SIG-M5 (cell line): ENCODE measurements at regions not wholly inside any gene's neighbourhood (a gene's known extent, or its start where the extent isn't known, plus 50 kb on each side); places are given as distances from the start of the nearest gene placed in this dataset.

Experiments used
- DNase-seq: peaks from one replicate; lab custom pipeline; 2025; lab: John Stamatoyannopoulos, UW

DNA sequence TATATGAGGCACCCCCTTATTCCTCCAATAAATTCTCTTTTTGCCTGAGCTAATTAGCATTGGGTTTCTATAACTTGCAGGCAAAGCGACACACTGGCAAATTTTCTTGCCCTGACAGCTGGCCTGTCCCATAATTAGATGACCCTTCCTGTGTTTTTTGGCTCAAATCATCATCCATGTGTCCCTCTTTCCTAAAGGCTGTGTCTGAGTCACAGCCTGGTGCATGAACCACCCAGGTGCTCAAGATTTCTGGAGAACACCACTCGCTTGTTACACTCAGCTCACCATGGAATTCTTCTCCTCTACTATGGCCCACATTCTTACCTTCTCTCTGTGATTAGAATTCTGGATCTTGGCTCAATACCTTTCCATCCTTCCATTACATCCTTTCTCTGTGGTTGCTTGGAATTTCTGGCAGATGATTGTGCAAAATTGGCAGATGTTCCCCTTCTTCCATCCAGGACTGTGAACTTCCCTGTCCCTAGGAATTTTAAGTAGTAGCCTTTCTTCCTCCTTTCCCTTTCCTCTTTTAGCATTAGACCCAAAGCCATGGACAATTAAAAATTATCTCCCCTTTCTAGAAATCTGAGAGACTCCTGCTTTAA is 116.0 kb upstream of the ANKRD1 start:
- DNase-seq = no peak

GRCh38 chr10:91038971-91039370 is 118.1 kb upstream of the ANKRD1 start:
- DNase-seq = no peak

DNA sequence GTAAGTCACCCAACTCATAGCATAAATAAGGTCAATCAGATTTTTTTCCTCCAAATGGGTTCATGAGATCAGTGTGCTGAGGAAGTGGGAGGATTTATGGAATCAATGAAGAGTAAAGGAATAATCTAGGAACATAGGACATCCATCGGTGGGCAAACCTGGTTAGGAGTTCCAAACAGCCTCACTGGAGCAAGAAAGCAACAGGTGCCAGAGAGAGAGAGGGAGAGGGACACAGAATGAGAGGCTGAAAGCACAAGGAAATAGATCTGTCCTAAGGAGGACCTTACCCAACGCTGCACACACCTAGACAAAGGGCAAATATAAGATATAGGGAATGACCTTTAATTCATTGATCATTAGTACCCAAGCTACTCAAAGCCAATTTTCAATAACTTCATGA is 119.5 kb upstream of the ANKRD1 start:
- DNase-seq = no peak

- DNase-seq = no peak
Observed at GRCh38 chr10:91042069-91042468, 121.2 kb upstream of the ANKRD1 start.

DNA sequence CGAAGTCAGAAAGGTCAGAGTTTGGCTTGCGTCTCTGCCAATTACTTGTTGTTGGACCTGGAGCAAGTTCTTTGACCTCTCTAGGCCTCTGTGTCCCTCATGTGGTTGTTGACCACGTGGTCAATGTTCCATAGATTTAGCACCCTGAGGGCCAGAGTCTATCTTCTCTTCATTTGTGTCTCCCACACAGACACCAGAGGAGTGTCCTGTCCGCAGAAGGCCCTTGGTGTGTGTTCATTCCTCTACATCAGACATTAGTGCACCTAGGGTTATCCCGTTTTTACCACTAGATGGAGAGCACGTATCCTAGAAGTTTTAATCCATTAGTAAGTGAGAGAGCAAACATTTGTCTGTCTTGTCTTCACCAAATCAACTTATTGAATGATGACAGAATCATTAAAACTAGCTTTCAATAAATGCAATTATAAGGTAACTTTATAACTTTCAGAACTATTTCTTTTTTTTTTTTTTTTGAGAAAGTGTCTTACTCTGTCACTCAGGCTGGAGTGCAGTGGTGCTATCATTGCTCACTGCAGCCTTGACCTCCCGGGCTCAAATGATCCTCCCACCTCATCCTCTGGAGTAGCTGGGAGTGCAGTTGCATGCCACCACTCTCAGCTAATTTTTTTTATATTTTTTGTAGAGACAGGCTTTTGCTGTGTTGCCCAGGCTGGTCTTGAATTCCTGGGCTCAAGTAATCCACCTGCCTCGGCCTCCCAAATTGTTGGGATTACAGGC is 122.5 kb upstream of the ANKRD1 start:
- DNase-seq = no peak

DNA sequence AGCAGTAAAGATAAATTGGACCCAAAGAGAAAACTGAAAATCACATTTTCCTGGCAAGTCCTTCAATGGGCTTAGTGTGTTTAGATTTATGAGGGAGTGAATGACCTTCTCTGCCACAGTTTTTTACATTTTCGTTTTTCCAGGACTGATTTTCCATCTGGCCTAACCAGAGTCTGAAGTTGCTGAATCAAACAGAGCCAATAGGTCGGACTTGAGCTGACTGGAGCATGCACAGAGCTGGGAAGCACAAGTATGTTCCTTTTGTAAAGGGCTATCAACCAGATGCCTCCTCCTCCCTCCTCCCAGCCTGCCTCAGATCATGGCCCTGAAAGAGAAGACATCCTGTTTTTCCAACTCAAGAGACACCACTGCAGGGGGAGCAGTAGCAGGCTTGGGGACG is 126.0 kb upstream of the ANKRD1 start:
- DNase-seq = no peak

- DNase-seq = no peak
Observed at GRCh38 chr10:91048380-91048779, 127.5 kb upstream of the ANKRD1 start.

DNA sequence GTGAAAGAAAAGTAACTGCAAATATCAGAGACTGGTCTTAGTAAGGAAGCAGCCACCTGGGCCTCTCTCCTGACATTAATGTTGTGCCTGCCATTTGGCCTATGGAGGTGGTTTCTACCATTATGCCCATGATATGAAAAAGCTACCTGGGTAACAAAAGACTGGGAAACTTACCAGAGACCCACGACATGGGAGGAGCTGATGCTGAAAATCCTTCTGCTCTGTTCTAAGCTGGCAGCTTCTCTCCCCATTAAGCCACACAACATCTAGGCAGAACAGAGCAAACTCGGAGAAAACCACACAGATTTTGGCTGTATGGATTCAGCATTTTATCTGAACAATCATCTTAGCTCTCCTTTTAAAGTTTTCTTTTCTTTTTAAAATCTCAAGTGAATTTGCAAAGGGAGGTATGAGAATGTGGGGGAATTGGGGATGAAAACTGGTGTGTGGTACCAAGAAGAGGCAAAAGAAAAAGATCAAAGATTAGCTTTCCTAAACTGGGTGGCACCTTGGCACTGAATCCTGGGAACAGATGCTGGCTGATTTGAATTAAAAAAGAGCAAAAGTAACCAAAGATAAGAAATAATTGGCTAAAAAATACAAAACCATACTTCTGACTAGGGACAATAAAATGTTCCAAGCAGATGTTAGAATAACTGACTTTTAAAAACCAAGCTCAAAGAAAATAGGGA is 128.6 kb upstream of the ANKRD1 start:
- DNase-seq = no peak

GRCh38 chr10:91049988-91050360 is 129.1 kb upstream of the ANKRD1 start:
- no peak for DNase-seq

- DNase-seq = no peak
Observed at GRCh38 chr10:91050371-91051034, 129.6 kb upstream of the ANKRD1 start.

GRCh38 chr10:91051829-91052228 is 130.9 kb upstream of the ANKRD1 start:
- DNase-seq = no peak

GRCh38 chr10:91054325-91054724 is 133.4 kb upstream of the ANKRD1 start:
- no peak for DNase-seq

GRCh38 chr10:91061187-91061586 is 140.3 kb upstream of the ANKRD1 start:
- no peak for DNase-seq

GRCh38 chr10:91061608-91062007 is 140.7 kb upstream of the ANKRD1 start:
- DNase-seq = no peak

- no peak for DNase-seq
Observed at GRCh38 chr10:91062091-91062490, 141.2 kb upstream of the ANKRD1 start.

DNA sequence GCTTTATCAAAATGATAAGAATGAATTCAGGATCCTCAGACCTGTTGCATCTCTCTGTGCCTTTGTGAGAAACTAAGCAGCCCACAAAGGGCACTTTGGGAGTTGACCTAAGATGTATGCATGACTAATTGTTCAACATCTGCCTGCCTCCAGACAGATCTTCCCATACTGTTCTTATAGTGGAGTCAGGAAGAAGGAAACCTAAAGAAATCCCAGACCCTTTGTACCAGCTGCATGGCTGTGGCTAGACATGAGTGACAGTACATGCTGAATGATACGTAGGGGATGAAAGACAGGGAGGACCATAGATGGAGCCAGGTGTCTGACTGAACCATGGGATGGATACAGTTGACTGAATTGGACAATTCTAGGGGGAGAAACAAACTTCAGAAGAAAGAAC is 148.7 kb upstream of the PCGF5 start:
- no peak for DNase-seq

DNA sequence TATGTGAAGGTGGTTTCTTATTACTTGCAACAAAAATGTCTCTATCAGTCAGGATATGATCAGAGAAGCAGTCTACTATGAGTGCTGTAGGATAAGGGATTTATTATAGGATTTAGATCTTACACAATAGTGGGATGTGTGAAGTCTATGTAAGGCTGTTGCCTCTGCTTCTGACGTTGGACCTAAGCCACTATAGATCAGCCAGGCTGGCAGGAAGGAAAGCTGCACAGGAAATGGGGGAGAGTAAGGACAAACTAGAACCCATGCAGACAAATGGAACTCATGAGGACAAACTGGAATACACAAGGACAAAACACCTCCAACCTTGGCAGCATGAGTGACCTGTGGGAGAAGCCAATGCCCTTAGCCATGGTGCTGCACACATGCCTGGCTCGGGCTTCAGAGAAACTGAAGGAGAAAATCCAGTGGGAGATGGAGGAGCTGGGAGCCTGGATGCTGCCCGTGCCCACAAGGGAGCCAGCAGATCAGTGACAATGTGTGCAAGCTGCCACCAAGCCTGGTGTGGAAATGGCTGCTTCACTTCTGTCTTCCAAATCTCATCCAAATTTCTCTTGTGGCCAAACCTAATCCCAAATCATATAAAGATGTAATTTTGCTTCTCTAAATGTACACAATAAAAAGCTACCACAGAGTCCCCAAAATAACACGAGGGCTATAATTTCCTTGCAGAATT is 147.0 kb upstream of the PCGF5 start:
- no peak for DNase-seq

- no peak for DNase-seq
Observed at GRCh38 chr10:91076991-91077548, 143.4 kb upstream of the PCGF5 start.

DNA sequence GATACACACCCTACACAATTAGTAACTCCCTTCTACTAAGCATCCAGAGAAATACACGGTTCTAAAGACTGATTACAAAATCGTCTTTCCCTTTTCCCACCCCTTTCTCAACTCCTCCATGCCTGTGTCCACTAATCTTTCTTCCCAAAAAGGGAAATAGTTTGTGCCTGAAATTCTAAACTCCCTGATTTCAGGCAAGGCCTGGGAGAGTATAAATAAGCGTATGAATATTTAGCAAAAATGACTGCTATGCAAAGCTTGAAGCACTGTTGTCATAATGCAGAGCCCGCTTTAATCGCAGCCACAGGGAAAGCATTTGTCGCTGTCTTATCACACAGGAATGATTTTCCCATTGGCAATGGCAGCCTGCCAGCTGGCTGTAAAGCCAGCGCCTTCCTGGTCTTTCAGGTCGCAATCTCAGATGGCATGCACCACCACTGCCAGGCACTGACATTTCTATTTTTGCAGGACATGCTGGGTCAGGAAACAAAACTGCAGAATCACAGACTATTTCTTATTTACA is 142.9 kb upstream of the PCGF5 start:
- DNase-seq = no peak

GRCh38 chr10:91080776-91081175 is 139.7 kb upstream of the PCGF5 start:
- DNase-seq = no peak

DNA sequence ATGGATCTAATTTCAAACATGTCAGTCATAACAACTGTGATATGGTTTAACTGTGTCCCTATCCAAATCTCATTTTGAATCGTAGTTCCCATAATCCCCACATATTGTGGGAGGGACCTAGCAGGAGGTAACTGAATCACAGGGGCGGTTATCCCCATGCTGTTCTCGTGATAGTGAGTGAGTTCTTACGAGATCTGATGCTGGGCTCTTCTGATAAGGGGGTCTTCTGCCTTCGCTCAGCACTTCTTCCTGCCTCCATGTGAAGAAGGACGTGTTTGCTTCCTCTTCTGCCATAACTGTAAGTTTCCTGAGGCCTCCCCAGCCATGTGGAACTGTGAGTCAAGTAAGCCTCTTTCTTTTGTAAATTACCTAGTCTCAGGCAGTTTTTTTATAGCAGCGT is 138.0 kb upstream of the PCGF5 start:
- no peak for DNase-seq
